ENCODE measurements at regions not wholly inside any gene's neighbourhood (a gene's known extent, or its start where the extent isn't known, plus 50 kb on each side); places are given as distances from the start of the nearest gene placed in this dataset.

DNA sequence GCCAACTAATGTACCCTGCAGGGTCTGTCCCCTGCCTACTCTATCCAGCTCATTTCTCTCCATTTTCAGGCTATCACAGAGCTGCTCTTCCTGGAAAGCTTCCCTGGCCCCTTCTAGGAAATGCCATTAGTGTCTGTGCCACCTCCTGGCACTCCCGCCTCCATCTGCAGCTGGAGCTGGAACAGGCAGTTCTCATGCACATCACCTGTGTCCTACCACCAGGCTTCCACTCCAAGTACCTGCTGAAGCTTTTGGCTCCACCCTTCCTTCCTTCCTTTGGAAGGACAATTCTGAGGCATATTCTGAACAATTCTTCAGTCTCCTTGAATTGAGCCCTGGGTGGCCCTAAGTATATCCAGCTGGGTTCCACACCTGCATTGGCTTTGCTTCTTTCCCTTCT, 156.2 kb upstream of the ZNF618 start:
- Histone ChIP-seq H2AFZ (replicated peaks; ENCODE audit: low read length, poor library complexity) (no peak overlapping the region), H3K4ac (ENCODE audit: low read depth, low read length) (no peak overlapping the region), H3K9me3 (ENCODE audit: control insufficient read depth, insufficient read depth, low read length) (peaks cover 8% of the 10 kb centered on the region), H3K14ac (replicated peaks; ENCODE audit: low read depth, low read length) (no peak overlapping the region), H3K18ac (ENCODE audit: low read depth, low read length) (no peak overlapping the region), H2AK9ac (replicated peaks; ENCODE audit: low read depth, low read length, poor library complexity) (no peak overlapping the region), H2BK5ac (ENCODE audit: low read depth, low read length, poor library complexity, severe bottlenecking) (no peak overlapping the region), H4K20me1 (ENCODE audit: insufficient read depth, low read length) (no peaks in the 10 kb centered on the region), H4K91ac (ENCODE audit: insufficient read depth, low read depth, low read length) (no peak overlapping the region), H4K8ac (ENCODE audit: low read depth in 2 of 2, low read length in 2 of 2) (no peak overlapping the region), H2BK120ac (ENCODE audit: low read depth, low read length) (no peak overlapping the region), H3K23ac (ENCODE audit: low read depth, low read length) (no peak overlapping the region), H3K9ac (ENCODE audit: low read depth, low read length) (no peak overlapping the region), H2AK5ac (ENCODE audit: low read depth, low read length) (no peak overlapping the region), H3K27me3 (ENCODE audit: control insufficient read depth, insufficient read depth, low read length) (peaks cover 14% of the 10 kb centered on the region), H3K56ac (ENCODE audit: extremely low read depth, insufficient read depth, low read length) (no peak overlapping the region), H3K4me2 (ENCODE audit: low read depth, low read length) (no peak overlapping the region), H4K5ac (ENCODE audit: low read depth, low read length) (no peak overlapping the region), H3K4me1 (ENCODE audit: control insufficient read depth, insufficient read depth, low read length) (no peaks in the 10 kb centered on the region), H3K36me3 (ENCODE audit: control insufficient read depth, insufficient read depth, low read length) (no peaks in the 10 kb centered on the region), H3K27ac (ENCODE audit: insufficient read depth, low read length) (no peak overlapping the region), H2BK20ac (ENCODE audit: low read depth, low read length) (no peak overlapping the region), H3K79me1 (ENCODE audit: low read depth in 1 of 2, low read length in 2 of 2) (no peaks in the 10 kb centered on the region), H2BK15ac (ENCODE audit: low read depth, low read length) (no peak overlapping the region), H3K9me1 (ENCODE audit: insufficient read depth, low read length) (no peaks in the 10 kb centered on the region), H3K4me3 (ENCODE audit: insufficient read depth, low read depth, low read length) (no peak overlapping the region)
- TF ChIP-seq SMC3 (IDR thresholded peaks at IDR 0.05; ENCODE audit: low read depth, low read length): no peak
- TF ChIP-seq MAFK (IDR thresholded peaks at IDR 0.05; ENCODE audit: low read depth, low read length): no peak
- TF ChIP-seq MXI1 (IDR thresholded peaks at IDR 0.05; ENCODE audit: borderline replicate concordance, low read depth, low read length): no peak
- TF ChIP-seq, protein P1, sequence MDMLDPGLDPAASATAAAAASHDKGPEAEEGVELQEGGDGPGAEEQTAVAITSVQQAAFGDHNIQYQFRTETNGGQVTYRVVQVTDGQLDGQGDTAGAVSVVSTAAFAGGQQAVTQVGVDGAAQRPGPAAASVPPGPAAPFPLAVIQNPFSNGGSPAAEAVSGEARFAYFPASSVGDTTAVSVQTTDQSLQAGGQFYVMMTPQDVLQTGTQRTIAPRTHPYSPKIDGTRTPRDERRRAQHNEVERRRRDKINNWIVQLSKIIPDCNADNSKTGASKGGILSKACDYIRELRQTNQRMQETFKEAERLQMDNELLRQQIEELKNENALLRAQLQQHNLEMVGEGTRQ (IDR thresholded peaks at IDR 0.05; ENCODE audit: low read depth, low read length): no peak
- no peak for TF ChIP-seq MAZ (IDR thresholded peaks at IDR 0.05; ENCODE audit: borderline replicate concordance, low read depth, low read length)
- TF ChIP-seq, protein P2, sequence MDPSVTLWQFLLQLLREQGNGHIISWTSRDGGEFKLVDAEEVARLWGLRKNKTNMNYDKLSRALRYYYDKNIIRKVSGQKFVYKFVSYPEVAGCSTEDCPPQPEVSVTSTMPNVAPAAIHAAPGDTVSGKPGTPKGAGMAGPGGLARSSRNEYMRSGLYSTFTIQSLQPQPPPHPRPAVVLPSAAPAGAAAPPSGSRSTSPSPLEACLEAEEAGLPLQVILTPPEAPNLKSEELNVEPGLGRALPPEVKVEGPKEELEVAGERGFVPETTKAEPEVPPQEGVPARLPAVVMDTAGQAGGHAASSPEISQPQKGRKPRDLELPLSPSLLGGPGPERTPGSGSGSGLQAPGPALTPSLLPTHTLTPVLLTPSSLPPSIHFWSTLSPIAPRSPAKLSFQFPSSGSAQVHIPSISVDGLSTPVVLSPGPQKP (IDR thresholded peaks at IDR 0.05; ENCODE audit: borderline replicate concordance, low read depth, low read length): no peak
- TF ChIP-seq, protein P3, sequence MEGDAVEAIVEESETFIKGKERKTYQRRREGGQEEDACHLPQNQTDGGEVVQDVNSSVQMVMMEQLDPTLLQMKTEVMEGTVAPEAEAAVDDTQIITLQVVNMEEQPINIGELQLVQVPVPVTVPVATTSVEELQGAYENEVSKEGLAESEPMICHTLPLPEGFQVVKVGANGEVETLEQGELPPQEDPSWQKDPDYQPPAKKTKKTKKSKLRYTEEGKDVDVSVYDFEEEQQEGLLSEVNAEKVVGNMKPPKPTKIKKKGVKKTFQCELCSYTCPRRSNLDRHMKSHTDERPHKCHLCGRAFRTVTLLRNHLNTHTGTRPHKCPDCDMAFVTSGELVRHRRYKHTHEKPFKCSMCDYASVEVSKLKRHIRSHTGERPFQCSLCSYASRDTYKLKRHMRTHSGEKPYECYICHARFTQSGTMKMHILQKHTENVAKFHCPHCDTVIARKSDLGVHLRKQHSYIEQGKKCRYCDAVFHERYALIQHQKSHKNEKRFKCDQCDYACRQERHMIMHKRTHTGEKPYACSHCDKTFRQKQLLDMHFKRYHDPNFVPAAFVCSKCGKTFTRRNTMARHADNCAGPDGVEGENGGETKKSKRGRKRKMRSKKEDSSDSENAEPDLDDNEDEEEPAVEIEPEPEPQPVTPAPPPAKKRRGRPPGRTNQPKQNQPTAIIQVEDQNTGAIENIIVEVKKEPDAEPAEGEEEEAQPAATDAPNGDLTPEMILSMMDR (conservative IDR thresholded peaks at IDR 0.05; ENCODE audit: low read depth, low read length): no peak
- no peak for TF ChIP-seq CHD1 (IDR thresholded peaks at IDR 0.05; ENCODE audit: low read depth, low read length)
- TF ChIP-seq RCOR1 (IDR thresholded peaks at IDR 0.05; ENCODE audit: insufficient replicate concordance, low read length): no peak
- dilution Hi-C loops (cut with HindIII; ENCODE audit: low sequenced_read_pairs, unreplicated experiment) (no loop called here), intact Hi-C loops (cut with micrococcal nuclease) (no loop called here), in situ Hi-C loops (cut with MboI; ENCODE audit: low sequenced_read_pairs) (no loop called here)
- ChIA-PET CTCF (no interaction called here), POLR2A (ENCODE audit: unreplicated experiment) (no interaction called here)
- no TSS peak for BruUV-seq (replicated peaks)
- DNase-seq: no peak
- 80% methylated on average over 1 of the region's 1 CpG; no CpG with 5 or more reads in 1 of the 2 experiments for WGBS, 2 experiments (ENCODE audit: extremely low coverage in 2 of 2, insufficient read length in 1 of 2)
- no peak for ATAC-seq (ENCODE audit: low read depth)

All from IMR-90 (cell line).